SKM-1 treated with dmso at 0.1 percent for 144 hours (cell line): ENCODE measurements at regions not wholly inside any gene's neighbourhood (a gene's known extent, or its start where the extent isn't known, plus 50 kb on each side); places are given as distances from the start of the nearest gene placed in this dataset.
"Not testable (repeated sequence)": the region's sequence is repeated elsewhere in the genome, so short reads cannot be mapped to it uniquely, and the experiment has no call there.

Experiments
- DNase-seq: peaks from one replicate; lab custom pipeline; 2025; ENCODE audit not compliant: unreplicated experiment; lab: John Stamatoyannopoulos, UW

GRCh38 chr16:75919664-75920063 lies 193.4 kb upstream of the CPHXL start:
- DNase-seq, result no peak

- DNase-seq, result no peak
Observed at GRCh38 chr16:75921281-75921680, 195.0 kb upstream of the CPHXL start.

- no peak for DNase-seq
Observed at GRCh38 chr16:75922250-75922649, 196.0 kb upstream of the CPHXL start.

GRCh38 chr16:75924397-75924796 lies 198.1 kb upstream of the CPHXL start:
- no peak for DNase-seq

- DNase-seq, result no peak
Observed at GRCh38 chr16:75927810-75928209, 201.5 kb upstream of the CPHXL start.

- DNase-seq, result no peak
Observed at GRCh38 chr16:75928295-75928694, 202.0 kb upstream of the CPHXL start.

GRCh38 chr16:75929046-75929445 lies 202.8 kb upstream of the CPHXL start:
- DNase-seq, result no peak

- DNase-seq, result no peak
Observed at GRCh38 chr16:75931043-75931442, 204.8 kb upstream of the CPHXL start.

- DNase-seq, result no peak
Observed at GRCh38 chr16:75931970-75932369, 205.7 kb upstream of the CPHXL start.

GRCh38 chr16:75938818-75939217 lies 212.5 kb upstream of the CPHXL start:
- DNase-seq, result no peak

- no peak for DNase-seq
Observed at GRCh38 chr16:75942351-75942750, 216.1 kb upstream of the CPHXL start.

- no peak for DNase-seq
Observed at GRCh38 chr16:75942936-75943335, 216.6 kb upstream of the CPHXL start.

GRCh38 chr16:75943705-75944514 lies 217.6 kb upstream of the CPHXL start:
- no peak for DNase-seq

- no peak for DNase-seq
Observed at GRCh38 chr16:75945916-75946457, 219.7 kb upstream of the CPHXL start.

GRCh38 chr16:75947626-75948239 lies 221.4 kb upstream of the CPHXL start:
- DNase-seq, result no peak

GRCh38 chr16:75948441-75948840 lies 222.2 kb upstream of the CPHXL start:
- no peak for DNase-seq

- no peak for DNase-seq
Observed at GRCh38 chr16:75948886-75949285, 222.6 kb upstream of the CPHXL start.

GRCh38 chr16:75952124-75952523 lies 225.8 kb upstream of the CPHXL start:
- DNase-seq, result no peak

- no peak for DNase-seq
Observed at GRCh38 chr16:75957870-75958269, 231.6 kb upstream of the CPHXL start.

- no peak for DNase-seq
Observed at GRCh38 chr16:75965504-75966374, 239.4 kb upstream of the CPHXL start.

- not testable (repeated sequence) for DNase-seq
Observed at GRCh38 chr16:75969120-75969519, 242.8 kb upstream of the CPHXL start.
